Activated naive CD4-positive, alpha-beta T cell (primary cell): ENCODE measurements at regions not wholly inside any gene's neighbourhood (a gene's known extent, or its start where the extent isn't known, plus 50 kb on each side); places are given as distances from the start of the nearest gene placed in this dataset.
"Not testable (repeated sequence)": the region's sequence is repeated elsewhere in the genome, so short reads cannot be mapped to it uniquely, and the experiment has no call there.

ENCODE experiments used
- DNase-seq, 4 experiments: peaks; one replicate each; lab custom pipeline; 2025; lab: John Stamatoyannopoulos, UW

DNA sequence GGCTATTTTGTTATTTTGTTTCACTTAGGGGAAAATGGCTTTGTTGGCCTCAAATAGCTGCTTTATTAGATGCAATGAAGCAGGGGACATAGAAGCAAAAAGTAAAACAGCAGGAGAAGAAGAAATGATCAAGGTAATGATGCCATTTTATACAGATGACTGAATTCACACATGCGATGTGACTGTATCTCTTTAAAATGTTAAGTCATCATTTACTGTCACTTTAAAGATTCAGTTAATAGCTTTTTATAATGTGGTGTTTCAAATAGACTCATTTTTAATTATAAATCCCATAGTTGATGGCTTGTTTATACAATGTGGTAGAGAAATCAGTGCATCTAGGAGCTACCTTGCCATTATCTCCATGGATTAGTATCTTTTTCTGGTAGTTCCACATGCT, 863.9 kb upstream of the DEFB115 start:
- not testable (repeated sequence) for DNase-seq

DNA sequence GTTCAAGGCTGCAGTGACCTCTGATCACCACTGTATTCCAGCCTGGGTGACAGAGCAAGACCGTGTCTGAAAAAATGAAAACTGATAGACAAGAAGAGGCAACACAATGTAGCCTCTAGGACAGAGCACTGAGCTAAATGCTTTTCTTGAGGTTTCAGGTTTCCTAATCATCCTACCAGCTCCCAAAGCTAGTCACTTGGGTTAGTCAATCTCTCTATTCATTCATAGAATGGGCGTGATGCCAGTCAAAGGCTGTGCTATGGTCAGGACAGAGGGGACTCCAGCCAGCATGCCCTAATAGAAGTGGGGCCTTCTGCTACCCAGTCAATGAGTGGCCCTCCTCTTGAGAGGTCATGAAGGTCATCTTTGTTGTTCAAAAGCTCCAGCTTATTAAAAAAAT, 860.4 kb upstream of the DEFB115 start:
- not testable (repeated sequence) for DNase-seq

DNA sequence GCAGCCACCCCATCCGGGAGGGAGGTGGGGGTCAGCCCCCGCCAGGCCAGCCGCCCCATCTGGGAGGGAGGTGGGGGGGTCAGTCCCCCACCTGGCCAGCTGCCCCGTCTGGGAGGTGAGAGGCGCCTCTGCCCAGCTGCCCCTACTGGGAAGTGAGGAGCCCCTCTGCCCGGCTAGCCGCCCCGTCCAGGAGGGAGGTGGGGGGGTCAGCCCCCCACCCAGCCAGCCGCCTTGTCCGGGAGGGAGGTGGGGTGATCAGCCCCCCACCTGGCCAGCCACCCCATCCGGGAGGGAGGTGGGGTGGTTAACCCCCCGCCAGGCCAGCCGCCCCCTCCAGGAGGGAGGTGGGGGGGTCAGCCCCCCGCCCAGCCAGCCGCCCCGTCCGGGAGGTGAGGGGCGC, 852.4 kb upstream of the DEFB115 start:
- not testable (repeated sequence) for DNase-seq

DNA sequence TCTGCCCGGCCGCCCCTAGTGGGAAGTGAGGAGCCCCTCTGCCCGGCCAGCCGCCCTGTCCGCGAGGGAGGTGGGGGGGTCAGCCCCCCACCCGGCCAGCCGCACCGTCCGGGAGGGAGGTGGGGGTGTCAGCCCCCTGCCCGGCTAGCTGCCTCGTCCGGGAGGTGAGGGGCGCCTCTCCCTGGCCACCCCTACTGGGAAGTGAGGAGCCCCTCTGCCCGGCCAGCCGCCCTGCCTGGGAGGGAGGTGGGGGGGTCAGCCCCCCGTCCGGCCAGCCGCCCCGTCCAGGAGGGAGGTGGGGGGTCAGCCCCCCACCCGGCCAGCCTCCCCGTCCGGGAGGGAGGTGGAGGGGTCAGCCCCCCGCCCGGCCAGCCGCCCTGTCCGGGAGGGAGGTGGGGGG, 851.9 kb upstream of the DEFB115 start:
- not testable (repeated sequence) for DNase-seq

DNA sequence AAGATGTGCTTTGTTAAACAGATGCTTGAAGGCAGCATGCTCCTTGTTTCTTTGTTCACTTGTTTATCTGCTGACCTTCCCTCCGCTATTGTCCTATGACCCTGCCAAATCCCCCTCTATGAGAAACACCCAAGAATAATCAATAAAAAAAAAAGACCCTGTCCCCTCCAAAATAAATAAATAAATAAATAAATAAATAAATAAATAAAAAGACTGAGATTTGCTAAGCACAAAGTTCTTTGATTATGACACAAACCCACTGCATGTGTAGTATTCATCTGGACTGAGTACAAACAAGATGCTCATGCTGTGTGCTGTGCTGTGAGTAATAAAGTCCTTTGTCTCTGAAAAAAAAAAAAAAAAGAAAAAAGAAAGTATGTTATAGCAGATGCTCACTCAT, 851.1 kb upstream of the DEFB115 start:
- not testable (repeated sequence) for DNase-seq

DNA sequence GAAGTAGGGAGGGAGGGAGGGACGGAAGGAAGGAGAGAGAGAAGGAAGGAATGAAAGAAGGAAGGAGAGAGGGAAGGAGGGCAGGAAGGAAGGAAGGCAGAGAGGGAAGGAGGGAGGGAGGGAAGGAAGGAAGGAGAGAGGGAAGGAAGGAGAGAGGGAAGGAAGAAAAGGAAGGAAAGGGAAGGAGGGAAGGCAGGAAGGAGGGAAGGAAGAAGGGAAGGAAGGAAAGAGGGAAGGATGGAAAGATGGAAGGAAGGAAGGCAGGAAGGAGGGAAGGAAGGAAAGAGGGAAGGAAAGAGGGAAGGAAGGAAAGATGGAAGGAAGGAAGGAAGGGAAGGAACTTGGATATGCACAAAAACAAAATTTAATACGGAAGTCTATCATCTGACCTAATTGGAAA, 844.5 kb upstream of the DEFB115 start:
- no peak for DNase-seq

DNA sequence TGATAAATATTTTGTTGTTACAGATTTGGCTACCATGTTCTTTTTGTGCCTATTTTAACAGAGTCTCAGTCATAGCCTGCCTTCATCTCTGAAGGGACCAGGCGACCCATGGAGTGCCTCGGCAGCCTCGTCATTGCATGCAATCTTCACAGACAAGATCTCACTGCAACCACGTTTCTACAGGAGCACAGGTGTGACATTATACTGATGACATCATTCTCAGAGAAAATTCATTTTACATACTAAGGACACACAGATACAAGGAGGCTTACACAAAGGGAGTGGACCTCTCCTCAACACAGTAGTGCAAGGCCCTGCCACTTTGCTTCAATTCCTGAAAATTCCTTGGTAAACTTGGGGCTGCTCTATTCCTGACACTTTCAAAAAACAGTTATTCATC, 840.1 kb upstream of the DEFB115 start:
- not testable (repeated sequence) for DNase-seq

DNA sequence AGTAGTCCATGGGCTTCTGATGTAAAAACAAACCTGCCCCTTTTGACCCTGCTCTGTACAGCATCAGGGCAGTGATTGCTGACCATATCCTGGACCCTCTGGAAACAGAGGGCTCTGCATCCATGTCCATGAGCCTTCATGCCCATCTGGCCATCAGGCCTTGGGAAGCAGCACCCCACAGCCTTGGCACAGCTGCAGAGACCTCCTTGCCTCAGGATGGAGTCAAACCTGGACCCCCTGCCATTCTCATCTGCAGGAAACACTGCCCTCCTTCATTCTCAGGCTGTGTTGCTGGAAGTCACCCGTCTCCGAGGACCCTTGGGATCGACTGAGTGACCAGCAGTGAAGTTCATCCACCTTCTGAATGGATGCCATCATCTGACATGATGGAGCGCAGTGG, 839.1 kb upstream of the DEFB115 start:
- not testable (repeated sequence) for DNase-seq

DNA sequence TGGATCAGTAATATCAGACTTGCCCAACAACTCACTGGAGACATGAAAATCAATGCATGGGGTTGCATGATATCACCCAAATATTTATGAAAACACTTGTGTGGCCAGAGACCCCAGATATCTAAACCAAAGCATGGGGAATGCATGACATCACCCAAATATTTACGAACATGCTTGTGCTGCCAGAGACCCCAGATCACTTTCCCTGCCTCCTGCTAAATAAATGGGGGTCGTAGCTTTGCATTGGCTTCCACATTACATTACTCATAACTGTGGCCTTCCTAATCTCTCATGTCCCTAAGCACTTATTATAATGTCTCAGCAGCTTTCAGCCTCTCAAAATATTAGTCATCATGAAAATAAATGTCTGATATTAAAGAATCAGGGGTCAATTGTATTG, 838.0 kb upstream of the DEFB115 start:
- DNase-seq, result no peak

DNA sequence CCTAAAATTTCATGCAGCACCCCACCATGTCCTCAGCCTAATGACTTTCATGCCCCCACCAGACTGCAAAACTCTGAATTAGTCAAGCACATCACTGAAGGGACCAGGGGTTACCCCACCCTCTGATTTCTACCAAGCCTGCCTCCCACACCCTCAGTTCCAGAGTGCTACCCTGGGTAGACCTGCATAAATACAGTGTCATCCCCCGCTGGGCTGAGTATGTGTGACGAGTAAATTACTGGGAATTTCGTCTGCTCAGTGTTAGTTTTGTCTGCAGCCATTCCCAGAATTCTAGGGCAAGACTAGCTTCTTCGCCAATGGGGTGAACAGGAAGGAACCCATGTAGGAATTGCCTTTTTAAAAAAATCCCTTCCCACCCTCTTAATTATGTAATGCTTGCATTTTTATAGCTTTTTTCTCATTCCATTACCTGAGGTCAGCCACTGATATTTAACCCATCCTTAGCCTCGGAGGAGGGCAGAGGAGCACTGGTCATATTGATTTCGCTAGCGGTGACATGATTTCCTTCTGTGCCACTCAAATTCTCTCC, 837.5 kb upstream of the DEFB115 start:
- not testable (repeated sequence) for DNase-seq
